Mucosa of gallbladder (tissue), 1 donor: ENCODE measurements at regions not wholly inside any gene's neighbourhood (a gene's known extent, or its start where the extent isn't known, plus 50 kb on each side); places are given as distances from the start of the nearest gene placed in this dataset.

Experiments
- DNase-seq: peaks from one replicate; pipeline ENCODE4 v3.0.0-alpha.2; 2020; ENCODE audit warnings: low spot score
- donor health status: DM: no; HTN: no; CAD: no.

DNA sequence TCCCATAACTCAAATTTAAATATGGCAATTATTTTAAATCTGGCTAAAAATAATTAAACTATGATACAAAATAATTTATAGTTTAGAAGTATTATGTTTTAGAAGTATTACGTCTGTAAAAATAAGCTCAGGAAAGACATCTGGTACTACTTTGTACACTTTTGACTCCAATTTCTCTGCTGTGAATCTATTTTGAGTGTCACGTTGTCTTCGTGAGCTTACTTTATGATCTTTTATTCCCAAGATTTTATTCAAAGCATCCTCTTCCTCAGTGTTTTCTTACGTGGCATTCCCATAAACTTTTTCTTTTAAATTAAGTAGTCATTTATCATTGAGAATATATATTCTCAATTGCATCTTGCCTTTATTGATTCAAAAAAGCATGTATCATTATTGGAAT, 223.3 kb upstream of the KCNJ16 start:
- no peak for DNase-seq

DNA sequence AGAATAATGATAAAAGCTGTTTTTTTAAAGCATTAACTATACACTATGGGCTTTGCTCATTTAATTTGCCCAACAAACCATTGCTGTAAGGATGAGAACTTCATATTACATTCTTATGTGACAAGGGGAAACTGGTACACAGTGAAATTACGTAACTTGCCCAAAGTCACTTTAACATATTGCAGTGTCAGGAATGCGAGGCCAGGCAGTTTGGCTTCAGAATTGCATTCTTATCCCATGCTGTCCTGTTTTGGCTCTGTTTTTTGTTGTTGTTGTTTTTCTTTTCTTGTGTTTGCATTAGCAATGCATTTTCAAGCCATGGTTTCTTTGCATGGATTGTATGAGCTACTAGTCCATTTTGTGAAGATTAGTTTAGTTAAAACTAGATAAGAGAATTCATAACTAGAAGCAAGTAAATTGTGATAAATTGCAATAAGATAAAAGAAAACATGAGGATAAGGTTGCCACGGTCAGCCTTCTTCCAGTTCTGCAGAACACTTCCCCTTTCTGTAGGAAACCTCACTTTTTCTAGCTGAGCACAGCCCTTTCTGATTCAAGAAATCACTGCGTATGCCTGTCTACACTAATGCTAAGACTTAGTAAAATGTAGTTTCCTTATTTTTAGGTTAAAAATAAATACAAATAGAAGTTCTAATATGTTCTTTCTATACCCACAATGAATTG, 221.3 kb upstream of the KCNJ16 start:
- no peak for DNase-seq

GRCh38 chr17:69854225-69854780, 220.7 kb upstream of the KCNJ16 start:
- no peak for DNase-seq

DNA sequence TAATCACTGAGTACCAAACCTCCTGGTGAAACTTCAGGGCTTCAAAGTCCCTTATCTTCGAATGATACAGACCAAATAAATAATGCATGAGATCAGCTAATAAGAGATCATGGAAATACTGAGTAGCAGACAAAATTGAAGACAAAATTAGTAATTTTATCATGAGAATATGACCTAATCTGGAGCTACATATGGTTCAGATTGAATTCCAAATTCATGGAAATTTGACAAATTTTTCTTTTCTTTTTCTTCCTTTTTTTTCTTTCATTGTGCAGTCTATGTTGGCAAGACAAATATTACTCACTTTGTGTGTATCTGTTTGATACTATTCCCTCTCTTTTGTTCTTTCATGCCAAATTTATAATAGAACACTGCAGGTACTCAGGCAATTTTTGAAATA, 218.1 kb upstream of the KCNJ16 start:
- no peak for DNase-seq

DNA sequence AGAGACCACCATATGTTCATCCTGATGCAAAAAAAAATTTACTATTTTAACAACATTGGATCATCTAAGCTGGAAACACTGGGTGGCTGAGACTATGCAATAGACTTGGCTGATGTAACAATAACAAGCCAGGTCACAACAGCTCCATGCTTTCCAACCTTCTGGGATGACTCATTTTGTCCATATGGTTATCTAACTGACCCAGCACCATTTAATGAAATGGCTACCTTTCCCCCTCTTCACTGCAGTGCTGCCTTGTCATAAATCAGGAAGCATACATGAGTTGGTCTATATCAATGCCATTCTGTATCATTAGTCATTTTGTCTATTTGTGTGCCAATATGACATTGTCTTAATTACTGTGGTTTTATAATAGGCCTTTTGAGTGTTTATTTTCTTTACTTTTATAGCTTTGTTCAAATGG, 217.6 kb upstream of the KCNJ16 start:
- DNase-seq: no peak

- no peak for DNase-seq
Observed at GRCh38 chr17:69858460-69858859, 216.6 kb upstream of the KCNJ16 start.

DNA sequence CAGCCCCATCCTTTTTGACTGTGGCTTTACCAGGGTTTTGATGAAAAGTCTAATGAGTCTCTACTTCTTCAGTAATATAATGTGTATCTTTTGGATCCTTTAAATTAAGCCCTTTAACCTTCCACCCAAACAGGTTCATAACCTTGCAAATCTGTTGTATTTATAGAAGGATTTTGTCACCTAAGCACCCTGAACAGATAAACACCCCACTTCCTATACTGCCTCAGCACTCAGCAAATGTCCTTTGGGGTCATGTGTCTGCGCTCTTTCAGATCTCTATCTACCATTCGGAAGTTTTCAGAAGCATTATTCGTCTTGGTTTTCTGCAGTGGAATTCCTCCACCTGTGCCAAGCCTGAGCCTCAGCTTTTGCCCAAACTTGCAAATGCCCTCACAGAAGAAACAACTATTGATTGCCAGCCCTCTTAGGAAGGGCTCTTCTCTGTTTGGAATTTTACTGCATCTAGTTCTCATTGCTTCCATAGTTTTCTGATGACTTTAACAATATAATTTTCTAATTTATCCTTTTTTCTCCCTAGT, 214.8 kb upstream of the KCNJ16 start:
- DNase-seq: no peak

- DNase-seq: no peak
Observed at GRCh38 chr17:69864462-69864861, 210.6 kb upstream of the KCNJ16 start.

DNA sequence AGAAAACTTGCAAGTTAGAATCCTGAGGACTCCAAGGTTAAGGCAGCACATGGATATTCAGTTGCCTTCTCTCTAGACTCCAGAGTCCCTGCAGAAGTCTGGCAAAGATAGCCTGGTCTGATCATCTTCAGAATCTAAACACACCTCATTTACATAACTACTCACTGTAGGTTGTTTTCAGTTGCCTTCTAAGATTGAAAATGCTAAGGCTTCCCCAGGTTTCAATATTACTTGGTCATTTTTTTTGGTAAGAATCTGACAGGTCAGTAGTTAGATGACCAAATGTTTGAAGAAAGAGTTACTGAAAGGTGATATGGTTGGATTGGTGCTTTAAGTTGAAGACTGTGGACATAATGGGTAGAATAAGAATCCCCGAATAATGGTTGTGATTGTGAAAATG, 205.4 kb upstream of the KCNJ16 start:
- DNase-seq: no peak

GRCh38 chr17:69870091-69870530, 204.9 kb upstream of the KCNJ16 start:
- DNase-seq: no peak

GRCh38 chr17:69870751-69871199, 204.2 kb upstream of the KCNJ16 start:
- DNase-seq: no peak

GRCh38 chr17:69871318-69871717, 203.7 kb upstream of the KCNJ16 start:
- no peak for DNase-seq

DNA sequence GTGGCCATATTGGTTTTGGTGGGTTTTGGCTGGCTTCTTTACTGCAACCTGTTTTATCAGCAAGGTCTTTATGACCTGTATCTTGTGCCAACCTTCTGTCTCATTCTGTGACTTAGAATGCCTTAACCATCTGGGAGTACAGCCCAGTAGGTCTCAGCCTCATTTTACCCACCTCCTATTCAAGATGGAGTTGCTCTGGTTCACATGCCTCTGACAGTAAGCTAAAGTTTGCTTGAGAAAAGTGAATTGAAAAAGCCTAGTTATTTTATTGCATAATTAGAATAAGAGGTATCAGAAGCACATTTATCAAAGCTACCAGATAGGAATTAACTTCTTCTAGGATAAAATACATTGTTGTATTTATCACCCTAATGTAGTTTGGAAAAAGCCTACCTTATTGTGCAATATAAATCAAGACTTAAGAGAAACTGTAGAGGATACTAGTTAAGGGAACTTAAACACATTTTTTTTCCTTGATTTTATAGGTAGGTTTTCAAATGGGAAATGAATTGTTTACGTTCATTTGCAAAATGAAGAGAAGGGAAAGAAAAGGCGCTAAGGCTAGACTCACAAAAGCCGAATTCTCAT, 202.3 kb upstream of the KCNJ16 start:
- no peak for DNase-seq

DNA sequence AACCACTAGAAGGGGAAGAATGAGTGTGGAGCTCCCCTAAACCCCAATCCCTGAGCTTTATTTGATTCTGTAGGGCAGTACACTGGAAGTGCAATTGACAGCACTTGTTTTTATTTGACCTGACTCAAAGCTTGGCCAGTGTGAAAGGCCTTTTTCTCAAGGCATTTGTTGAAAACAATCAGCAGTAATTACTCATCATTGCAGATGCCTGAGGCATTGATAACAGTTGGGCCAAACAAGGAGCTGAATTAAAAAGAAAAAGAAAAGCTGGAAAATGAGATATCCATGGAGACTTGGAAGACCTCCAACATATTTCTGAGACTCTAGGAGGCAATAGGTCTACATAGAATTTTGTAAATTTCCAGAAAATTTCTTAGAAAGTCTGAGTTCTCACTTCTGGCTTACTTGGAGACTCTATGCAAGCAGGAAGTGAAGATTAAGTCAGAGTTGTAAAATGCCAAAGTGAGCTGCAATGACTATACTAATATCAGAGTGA, 200.8 kb upstream of the KCNJ16 start:
- no peak for DNase-seq

DNA sequence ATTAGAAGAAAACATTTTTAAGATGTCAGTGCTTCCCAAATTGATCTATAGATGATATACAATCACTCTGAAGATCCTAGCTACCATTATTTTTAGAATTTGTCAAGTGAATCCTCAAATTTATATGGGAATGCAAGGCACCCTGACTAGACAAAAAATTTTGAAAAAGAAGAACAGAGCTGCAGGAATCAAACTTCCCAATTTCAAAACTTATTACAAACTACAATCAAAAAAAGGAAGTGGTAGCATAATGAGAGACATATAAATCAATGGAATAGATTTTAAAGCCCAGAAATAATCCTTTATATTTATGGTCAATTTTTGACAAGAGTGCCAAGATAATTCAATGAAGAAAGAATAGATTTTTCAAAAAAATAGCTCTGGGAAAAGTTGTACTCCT, 198.3 kb upstream of the KCNJ16 start:
- DNase-seq: no peak

GRCh38 chr17:69878661-69879060, 196.4 kb upstream of the KCNJ16 start:
- no peak for DNase-seq

GRCh38 chr17:69879576-69879975, 195.4 kb upstream of the KCNJ16 start:
- no peak for DNase-seq

DNA sequence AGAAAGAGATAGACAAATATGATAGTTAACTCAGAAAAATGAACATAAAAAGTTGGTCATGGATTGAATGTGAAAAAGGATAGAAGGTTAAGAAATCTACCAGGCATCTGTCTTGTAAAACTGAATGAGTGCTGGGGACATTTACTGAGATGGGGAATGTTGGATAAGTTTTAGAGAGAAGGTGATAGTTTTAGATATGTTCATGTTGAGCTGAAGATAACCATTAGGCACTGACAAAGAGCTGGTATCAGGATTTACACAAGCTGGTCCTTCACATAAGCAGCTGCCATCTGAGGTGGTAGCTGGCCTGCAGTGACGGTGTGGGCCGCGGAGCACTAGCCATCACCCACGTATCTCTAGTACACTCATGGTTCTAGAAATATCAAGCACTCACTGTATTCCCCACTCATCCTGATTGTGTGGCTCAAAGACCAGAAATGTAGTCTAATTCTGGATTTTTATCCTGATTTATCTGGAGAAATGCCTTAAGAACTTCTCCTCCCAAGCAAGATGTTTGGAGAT, 194.4 kb upstream of the KCNJ16 start:
- no peak for DNase-seq

DNA sequence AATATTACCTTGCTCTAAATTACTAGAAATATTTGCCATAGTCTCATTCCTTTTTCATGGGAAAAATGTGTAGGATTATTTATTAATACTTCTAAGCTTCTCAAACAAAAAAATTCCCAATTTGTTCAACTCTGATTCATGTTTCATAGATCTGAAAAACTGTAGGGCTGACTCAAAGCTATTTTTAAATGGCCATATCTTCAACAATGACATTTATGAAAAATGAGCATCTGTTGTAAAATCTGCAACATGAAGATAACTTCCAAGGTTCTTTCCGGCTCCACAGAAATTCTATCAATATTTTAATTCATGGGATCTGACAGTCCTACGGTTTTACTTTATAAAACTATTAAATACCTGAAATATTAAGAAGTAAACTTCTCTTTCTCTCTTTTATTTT, 192.7 kb upstream of the KCNJ16 start:
- no peak for DNase-seq

GRCh38 chr17:69883120-69883519, 191.9 kb upstream of the KCNJ16 start:
- no peak for DNase-seq

DNA sequence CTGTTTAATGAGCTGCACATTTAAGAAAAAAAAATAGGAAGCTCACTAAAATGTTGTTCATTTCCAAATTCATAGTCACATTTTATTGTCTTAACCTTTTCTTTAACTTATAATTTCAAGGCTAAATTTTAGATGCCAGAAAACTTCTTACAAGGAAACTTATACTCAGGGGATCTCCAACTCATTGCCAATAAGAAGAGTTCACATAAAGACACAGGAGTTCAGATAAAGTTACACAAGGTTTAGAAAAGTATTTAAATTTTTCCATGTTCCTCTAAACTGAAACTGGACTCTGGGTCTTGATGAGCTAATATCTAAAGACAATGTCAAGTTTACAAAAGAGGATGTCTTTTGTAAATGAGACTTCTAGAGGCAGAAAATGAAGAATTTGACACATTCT, 190.7 kb upstream of the KCNJ16 start:
- no peak for DNase-seq

DNA sequence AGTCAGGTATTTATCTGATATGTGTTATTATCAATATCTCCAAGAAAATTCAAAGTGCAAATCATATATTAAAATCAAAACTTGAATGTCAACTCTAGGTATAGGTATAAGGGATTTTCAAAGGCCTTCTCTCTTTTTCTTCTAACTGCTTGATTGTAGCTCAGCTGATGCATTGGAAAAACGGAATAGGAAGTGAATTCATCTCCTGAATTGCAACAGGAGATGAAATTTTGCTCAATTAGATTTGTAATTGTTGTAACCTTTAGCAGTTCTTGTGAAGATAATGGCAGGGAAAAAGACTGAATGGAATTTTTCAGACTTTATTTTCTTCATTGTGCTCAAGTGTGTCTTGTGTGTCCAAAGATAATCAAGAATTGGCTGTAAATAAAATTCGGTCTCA, 190.2 kb upstream of the KCNJ16 start:
- no peak for DNase-seq

GRCh38 chr17:69898601-69899000, 176.4 kb upstream of the KCNJ16 start:
- no peak for DNase-seq
